Fibroblast of peridontal ligament (primary cell): ENCODE measurements at regions not wholly inside any gene's neighbourhood (a gene's known extent, or its start where the extent isn't known, plus 50 kb on each side); places are given as distances from the start of the nearest gene placed in this dataset.

Experiments
- DNase-seq: peaks from one replicate; pipeline ENCODE4 v3.0.0-alpha.2; 2010; ENCODE audit errors: extremely low read depth

- DNase-seq, result no peak
Measured at GRCh38 chr3:120838441-120839091, 69.4 kb upstream of the STXBP5L start.

- DNase-seq, result no peak
Measured at GRCh38 chr3:120839120-120839519, 68.9 kb upstream of the STXBP5L start.

- DNase-seq, result no peak
Measured at GRCh38 chr3:120841264-120841663, 66.7 kb upstream of the STXBP5L start.

- DNase-seq, result no peak
Measured at GRCh38 chr3:120846073-120846472, 61.9 kb upstream of the STXBP5L start.

GRCh38 chr3:120848503-120848902 lies 59.5 kb upstream of the STXBP5L start:
- DNase-seq, result no peak

GRCh38 chr3:120850381-120851295 lies 57.4 kb upstream of the STXBP5L start:
- peak; percentile 9 for DNase-seq

- no peak for DNase-seq
Measured at GRCh38 chr3:120852412-120852811, 55.6 kb upstream of the STXBP5L start.

- DNase-seq, result no peak
Measured at GRCh38 chr3:120853416-120853815, 54.6 kb upstream of the STXBP5L start.

GRCh38 chr3:120854908-120855526 lies 53.0 kb upstream of the STXBP5L start:
- DNase-seq, result no peak

- peak; percentile 66 for DNase-seq
Measured at GRCh38 chr3:120855665-120856437, 52.2 kb upstream of the STXBP5L start.
